MM.1S (cell line): ENCODE measurements at regions not wholly inside any gene's neighbourhood (a gene's known extent, or its start where the extent isn't known, plus 50 kb on each side); places are given as distances from the start of the nearest gene placed in this dataset.

Experiments
- DNase-seq: peaks from one replicate; pipeline ENCODE4 v3.0.0-alpha.2; 2015
- H2AFZ ChIP-seq: fragments of 300-600 bp; sonication (generic); 2 replicates; pipeline ENCODE4 v1.6.0; 2016; ENCODE audit warnings: antibody characterized with exemption, low read length
- H3F3A ChIP-seq: fragments of 300-600 bp; sonication (generic); 2 replicates; pipeline ENCODE4 v1.6.1; 2016; ENCODE audit warnings: mild to moderate bottlenecking, antibody characterized with exemption, low read length, moderate library complexity, mixed read lengths; ENCODE audit not compliant: insufficient read depth
- H3K27ac ChIP-seq: fragments of 300-600 bp; sonication (generic); 2 replicates; pipeline ENCODE4 v1.5.1; 2016; ENCODE audit warnings: mild to moderate bottlenecking, low read length
- H3K27me3 ChIP-seq: fragments of 300-600 bp; sonication (generic); replicated peaks from 2 replicates; pipeline ENCODE4 v1.6.0; 2016; ENCODE audit warnings: low read length; ENCODE audit not compliant: insufficient read depth
- H3K36me3 ChIP-seq: fragments of 300-600 bp; sonication (generic); replicated peaks from 2 replicates; pipeline ENCODE4 v1.6.1; 2016; ENCODE audit warnings: mild to moderate bottlenecking, low read length, mixed read lengths; ENCODE audit not compliant: insufficient read depth
- H3K4me1 ChIP-seq: fragments of 300-600 bp; sonication (generic); 2 replicates; pipeline ENCODE4 v1.6.1; 2016; ENCODE audit warnings: low read length, mixed read lengths
- H3K4me2 ChIP-seq: fragments of 300-600 bp; sonication (generic); 2 replicates; pipeline ENCODE4 v1.6.0; 2016; ENCODE audit warnings: low read depth, low read length
- H3K4me3 ChIP-seq: fragments of 300-600 bp; sonication (generic); 2 replicates; pipeline ENCODE4 v1.5.1; 2016; ENCODE audit warnings: low read length, mixed read lengths
- H3K79me2 ChIP-seq: fragments of 300-600 bp; sonication (generic); 2 replicates; pipeline ENCODE4 v1.6.1; 2016; ENCODE audit warnings: mixed run types, low read length, mixed read lengths
- H3K9ac ChIP-seq: fragments of 300-600 bp; sonication (generic); 2 replicates; pipeline ENCODE4 v1.6.1; 2016; ENCODE audit warnings: low read length, mixed read lengths
- H3K9me2 ChIP-seq: fragments of 300-600 bp; sonication (generic); replicated peaks from 2 replicates; pipeline ENCODE4 v1.6.1; 2016; ENCODE audit warnings: mild to moderate bottlenecking, low read length, mixed read lengths; ENCODE audit not compliant: insufficient read depth
- H3K9me3 ChIP-seq: fragments of 300-600 bp; sonication (generic); replicated peaks from 2 replicates; pipeline ENCODE4 v1.6.1; 2016; ENCODE audit warnings: mild to moderate bottlenecking, low read length, mixed read lengths; ENCODE audit not compliant: insufficient read depth
- H4K20me1 ChIP-seq: fragments of 300-600 bp; sonication (generic); 2 replicates; pipeline ENCODE4 v1.6.1; 2016; ENCODE audit warnings: mild to moderate bottlenecking, low read length, moderate library complexity, mixed read lengths; ENCODE audit not compliant: insufficient read depth
- CTCF ChIP-seq: fragments of 300-600 bp; sonication (generic); IDR thresholded peaks from 2 replicates; pipeline ENCODE4 v1.5.1; 2016; ENCODE audit warnings: antibody characterized with exemption, low read length, mixed read lengths
- EZH2 ChIP-seq: fragments of 300-600 bp; sonication (generic); optimal IDR thresholded peaks from 2 replicates; pipeline ENCODE3; 2017; ENCODE audit warnings: low read depth, mild to moderate bottlenecking, antibody characterized with exemption, low read length, mixed read lengths
- EZH2phosphoT487 ChIP-seq: fragments of 300-600 bp; sonication (generic); IDR thresholded peaks from 2 replicates; pipeline ENCODE4 v1.6.1; 2018; ENCODE audit warnings: antibody characterized with exemption, low read length

DNA sequence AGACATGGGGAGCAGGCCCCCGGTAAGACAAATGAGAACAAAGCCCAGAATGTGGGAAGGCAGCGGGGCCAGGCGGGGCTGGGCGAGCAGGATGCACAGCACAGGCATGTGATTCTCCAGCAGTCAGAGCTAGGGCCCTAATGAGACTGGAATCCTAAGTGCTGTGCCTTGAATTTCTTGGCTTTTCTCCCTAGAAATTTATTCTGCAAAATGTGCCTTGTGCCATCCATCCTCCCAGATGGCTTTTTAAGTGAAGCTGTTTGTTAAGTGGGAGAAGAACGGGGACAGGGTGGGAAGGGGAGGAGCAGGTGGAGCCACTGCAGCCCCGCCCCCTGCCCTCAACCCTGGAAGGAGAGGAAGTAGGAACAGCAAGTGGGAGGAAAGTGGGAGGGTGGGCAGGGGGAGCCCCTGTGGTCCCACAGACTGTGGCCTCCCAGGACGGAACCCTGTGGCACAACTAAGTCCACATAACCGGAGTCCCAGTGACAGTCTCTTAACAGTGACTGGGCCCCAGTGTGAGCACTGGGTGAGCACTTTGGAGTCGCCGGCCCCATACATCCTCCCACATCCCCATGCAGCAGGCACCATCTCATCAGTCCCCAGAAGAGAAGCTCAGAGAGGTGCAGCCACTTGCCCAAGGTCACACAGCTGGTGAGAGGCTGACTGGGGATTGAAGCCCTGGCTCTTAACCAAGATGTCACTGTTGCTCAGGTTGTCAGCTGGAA is 216.9 kb downstream of the MATN1 start:
- Histone ChIP-seq H2AFZ (no peak overlapping the region), H3K27me3 (peaks cover 79% of the 10 kb centered on the region), H3K9me3 (no peaks in the 10 kb centered on the region), H4K20me1 (no peaks in the 10 kb centered on the region), H3K4me2 (no peak overlapping the region), H3F3A (no peaks in the 10 kb centered on the region), H3K4me3 (no peak overlapping the region), H3K4me1 (no peaks in the 10 kb centered on the region), H3K9me2 (no peaks in the 10 kb centered on the region), H3K79me2 (no peaks in the 10 kb centered on the region), H3K9ac (no peak overlapping the region), H3K36me3 (no peaks in the 10 kb centered on the region), H3K27ac (no peak overlapping the region)
- no peak for DNase-seq
- no peak for TF ChIP-seq EZH2
- no peak for TF ChIP-seq EZH2phosphoT487
- no peak for TF ChIP-seq CTCF

GRCh38 chr1:30505853-30506252 is 217.5 kb downstream of the MATN1 start:
- H3K4me1 ChIP-seq: no peaks in the 10 kb centered on the region
- no peak overlapping the region for H3K4me2 ChIP-seq
- TF ChIP-seq EZH2 (no peak), EZH2phosphoT487 (no peak), CTCF (no peak)
- no peaks in the 10 kb centered on the region for H3K79me2 ChIP-seq
- no peaks in the 10 kb centered on the region for H3F3A ChIP-seq
- H3K36me3 ChIP-seq: no peaks in the 10 kb centered on the region
- no peak overlapping the region for H3K4me3 ChIP-seq
- H3K27me3 ChIP-seq: peaks cover 79% of the 10 kb centered on the region
- no peak overlapping the region for H3K9ac ChIP-seq
- H3K9me3 ChIP-seq: no peaks in the 10 kb centered on the region
- H2AFZ ChIP-seq: no peak overlapping the region
- no peak overlapping the region for H3K27ac ChIP-seq
- H3K9me2 ChIP-seq: no peaks in the 10 kb centered on the region
- H4K20me1 ChIP-seq: no peaks in the 10 kb centered on the region
- no peak for DNase-seq

DNA sequence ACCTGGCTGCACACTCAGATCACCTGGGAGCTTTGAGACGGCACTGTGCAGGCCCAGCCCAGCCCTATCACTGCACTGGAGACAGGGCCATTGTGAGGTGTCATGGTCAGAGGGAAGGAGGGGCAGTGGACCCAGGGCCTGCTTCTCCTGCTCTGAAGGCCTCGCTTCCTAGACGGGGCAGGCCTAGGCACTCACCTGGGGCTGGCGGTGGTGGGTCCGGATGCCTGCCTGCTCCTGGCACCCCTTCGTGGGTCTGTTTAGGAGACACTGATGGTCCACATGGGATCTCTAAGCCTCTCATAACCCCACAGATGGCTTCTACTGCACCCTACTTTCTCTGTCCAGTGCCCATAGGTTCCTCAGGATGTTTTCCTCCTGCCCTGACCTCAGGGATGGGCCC is 230.9 kb downstream of the MATN1 start:
- H3K27me3 ChIP-seq: peaks cover 44% of the 10 kb centered on the region
- H3F3A ChIP-seq: no peaks in the 10 kb centered on the region
- H4K20me1 ChIP-seq: no peaks in the 10 kb centered on the region
- no peak overlapping the region for H3K4me3 ChIP-seq
- H3K9ac ChIP-seq: no peak overlapping the region
- no peak overlapping the region for H3K4me2 ChIP-seq
- H3K79me2 ChIP-seq: no peaks in the 10 kb centered on the region
- no peaks in the 10 kb centered on the region for H3K9me2 ChIP-seq
- no peaks in the 10 kb centered on the region for H3K4me1 ChIP-seq
- H3K27ac ChIP-seq: no peak overlapping the region
- H2AFZ ChIP-seq: no peak overlapping the region
- H3K36me3 ChIP-seq: no peaks in the 10 kb centered on the region
- H3K9me3 ChIP-seq: no peaks in the 10 kb centered on the region
- DNase-seq: no peak
- no peak for TF ChIP-seq EZH2phosphoT487
- no peak for TF ChIP-seq CTCF
- TF ChIP-seq EZH2: no peak
